ENCODE measurements at regions not wholly inside any gene's neighbourhood (a gene's known extent, or its start where the extent isn't known, plus 50 kb on each side); places are given as distances from the start of the nearest gene placed in this dataset.

DNA sequence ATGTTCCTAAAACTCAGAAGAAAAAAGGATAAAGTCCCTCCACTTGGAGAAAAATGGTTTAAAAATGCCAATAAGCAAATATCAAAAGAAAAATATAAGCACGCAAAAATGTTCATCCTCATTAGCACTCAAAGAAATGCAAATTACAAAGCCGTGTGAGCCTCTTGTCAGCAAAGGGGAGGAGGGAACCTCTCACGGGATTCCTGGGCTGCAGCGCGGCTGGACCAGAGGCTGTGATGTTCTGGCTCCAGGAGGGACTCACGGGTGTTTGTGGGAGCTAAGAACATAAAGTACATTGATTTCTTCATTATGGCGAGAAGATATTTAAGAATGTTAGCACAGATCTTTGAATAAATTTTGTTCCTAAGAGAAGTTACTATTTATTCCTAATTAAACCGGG, 1451.2 kb downstream of the BRD1 start:
- H3K4me3 ChIP-seq (replicated peaks; ENCODE audit: low read depth, low read length): no peak overlapping the region
- TF ChIP-seq, protein P1, sequence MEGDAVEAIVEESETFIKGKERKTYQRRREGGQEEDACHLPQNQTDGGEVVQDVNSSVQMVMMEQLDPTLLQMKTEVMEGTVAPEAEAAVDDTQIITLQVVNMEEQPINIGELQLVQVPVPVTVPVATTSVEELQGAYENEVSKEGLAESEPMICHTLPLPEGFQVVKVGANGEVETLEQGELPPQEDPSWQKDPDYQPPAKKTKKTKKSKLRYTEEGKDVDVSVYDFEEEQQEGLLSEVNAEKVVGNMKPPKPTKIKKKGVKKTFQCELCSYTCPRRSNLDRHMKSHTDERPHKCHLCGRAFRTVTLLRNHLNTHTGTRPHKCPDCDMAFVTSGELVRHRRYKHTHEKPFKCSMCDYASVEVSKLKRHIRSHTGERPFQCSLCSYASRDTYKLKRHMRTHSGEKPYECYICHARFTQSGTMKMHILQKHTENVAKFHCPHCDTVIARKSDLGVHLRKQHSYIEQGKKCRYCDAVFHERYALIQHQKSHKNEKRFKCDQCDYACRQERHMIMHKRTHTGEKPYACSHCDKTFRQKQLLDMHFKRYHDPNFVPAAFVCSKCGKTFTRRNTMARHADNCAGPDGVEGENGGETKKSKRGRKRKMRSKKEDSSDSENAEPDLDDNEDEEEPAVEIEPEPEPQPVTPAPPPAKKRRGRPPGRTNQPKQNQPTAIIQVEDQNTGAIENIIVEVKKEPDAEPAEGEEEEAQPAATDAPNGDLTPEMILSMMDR (IDR thresholded peaks at IDR 0.05; ENCODE audit: low read depth, low read length, missing control alignments): no peak
- no peak for DNase-seq (ENCODE audit: extremely low read depth, low read depth)

DNA sequence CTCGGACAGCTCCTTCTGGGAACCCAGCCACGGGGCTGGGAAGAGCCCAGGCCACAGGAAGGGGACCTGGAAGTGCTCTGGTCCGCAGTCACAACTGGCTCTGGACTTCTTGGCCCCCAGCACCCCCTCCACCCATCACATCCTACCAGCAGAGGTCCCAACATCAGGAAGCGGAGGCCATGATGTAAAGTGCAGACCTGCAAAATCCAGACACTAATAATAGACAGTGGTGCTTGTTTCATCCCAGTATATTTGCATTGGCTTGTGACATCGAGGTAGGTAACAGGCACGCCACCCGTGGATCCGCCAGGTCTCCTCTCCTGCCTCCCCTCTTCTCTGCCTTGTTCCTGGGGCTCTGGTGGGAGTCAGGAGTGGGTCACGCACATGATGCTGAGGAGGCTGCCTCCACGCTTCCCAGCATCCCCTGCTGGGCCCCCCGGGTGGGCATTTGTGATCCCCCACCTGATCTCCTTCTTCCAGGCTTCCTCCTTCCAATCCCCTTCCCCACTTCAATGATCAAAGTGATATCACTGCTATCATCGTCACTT, 1454.0 kb downstream of the BRD1 start:
- TF ChIP-seq, protein P1 (IDR thresholded peaks at IDR 0.05; ENCODE audit: low read depth, low read length, missing control alignments): no peak
- H3K4me3 ChIP-seq (replicated peaks; ENCODE audit: low read depth, low read length): no peak overlapping the region
- DNase-seq (ENCODE audit: extremely low read depth, low read depth): no peak

DNA sequence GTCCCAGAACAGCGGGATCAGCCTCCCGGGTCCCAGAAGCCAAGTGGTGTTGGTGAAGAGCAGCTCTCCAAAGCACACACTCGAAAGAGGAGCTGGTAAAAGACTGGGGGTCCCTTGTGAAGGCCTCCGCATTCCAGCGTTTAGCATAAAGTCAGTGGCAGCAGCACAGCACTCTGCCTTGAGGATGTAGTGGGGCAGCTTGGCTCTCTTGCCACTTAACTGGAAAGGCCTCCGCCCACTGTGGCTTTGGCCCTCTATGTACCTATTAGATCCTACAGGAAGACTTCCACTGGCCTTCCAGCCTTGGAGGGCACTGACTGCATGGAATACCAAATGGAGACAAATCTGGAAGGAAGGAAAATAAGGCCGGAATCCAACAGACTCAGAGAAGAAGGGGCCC, 1455.3 kb downstream of the BRD1 start:
- TF ChIP-seq, protein P1 (IDR thresholded peaks at IDR 0.05; ENCODE audit: low read depth, low read length, missing control alignments): no peak
- no peak for DNase-seq (ENCODE audit: extremely low read depth, low read depth)
- H3K4me3 ChIP-seq (replicated peaks; ENCODE audit: low read depth, low read length): no peak overlapping the region

DNA sequence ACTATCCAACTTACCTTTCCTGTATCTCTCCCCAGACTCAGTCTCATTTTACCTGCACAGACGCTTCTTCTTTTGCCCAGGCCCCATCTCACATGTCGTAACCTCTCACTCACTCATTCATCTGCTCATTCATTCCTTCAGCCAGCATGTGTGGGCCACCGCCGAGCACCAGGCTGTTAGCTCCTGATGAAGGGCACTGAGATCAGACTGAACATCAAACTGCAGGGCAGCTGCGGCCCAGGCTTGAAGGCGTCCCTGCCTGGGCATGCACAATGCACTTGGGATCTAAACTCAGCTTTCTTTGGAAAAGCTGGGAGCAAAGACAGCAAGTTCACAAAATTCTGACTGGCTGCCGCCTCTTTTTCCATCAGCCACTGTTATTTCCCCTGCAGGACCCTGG, 1456.3 kb downstream of the BRD1 start:
- DNase-seq (ENCODE audit: extremely low read depth, low read depth): no peak
- H3K4me3 ChIP-seq (replicated peaks; ENCODE audit: low read depth, low read length): no peak overlapping the region
- TF ChIP-seq, protein P1 (IDR thresholded peaks at IDR 0.05; ENCODE audit: low read depth, low read length, missing control alignments): no peak

DNA sequence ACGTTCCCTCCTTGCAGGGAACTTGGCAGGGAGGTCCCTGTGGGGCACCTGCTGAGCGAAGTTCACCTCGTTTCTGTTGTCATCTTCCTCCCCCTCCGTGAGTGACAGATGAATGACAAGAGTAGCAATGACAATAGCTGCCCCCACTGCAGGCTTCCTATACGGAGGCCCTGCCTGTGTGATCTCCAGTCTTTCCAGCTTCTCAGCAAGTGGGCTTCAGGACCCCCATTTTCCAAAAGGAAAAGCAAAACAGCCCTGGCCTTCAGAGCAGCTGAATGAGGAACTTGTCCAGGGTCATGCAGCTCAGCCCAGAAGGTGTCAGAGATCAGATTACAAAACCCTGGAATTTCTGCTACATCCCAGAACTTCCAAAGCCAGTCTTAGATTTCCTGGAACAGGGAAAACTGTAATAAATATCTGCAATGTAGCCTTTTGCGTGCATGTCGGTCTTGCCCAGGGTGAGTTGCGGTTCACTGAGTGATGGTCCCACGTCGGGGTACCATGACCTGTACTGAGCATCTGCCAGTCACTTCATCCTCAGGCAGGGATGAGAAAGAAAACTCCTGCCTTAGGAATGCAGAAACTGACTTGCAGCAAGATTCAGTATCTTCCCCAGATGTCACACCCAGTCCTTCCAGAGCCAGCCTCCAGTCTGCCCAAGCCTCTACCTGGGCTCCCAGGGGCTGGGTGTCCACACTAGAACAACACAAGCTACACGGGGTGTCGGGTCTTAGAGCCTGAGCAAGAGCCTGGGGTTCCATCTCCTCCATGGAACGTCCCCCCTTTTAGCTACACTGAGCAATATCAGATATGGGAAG, 1457.0 kb downstream of the BRD1 start:
- DNase-seq (ENCODE audit: extremely low read depth, low read depth): no peak
- H3K4me3 ChIP-seq (replicated peaks; ENCODE audit: low read depth, low read length): no peak overlapping the region
- TF ChIP-seq, protein P1 (IDR thresholded peaks at IDR 0.05; ENCODE audit: low read depth, low read length, missing control alignments): no peak

DNA sequence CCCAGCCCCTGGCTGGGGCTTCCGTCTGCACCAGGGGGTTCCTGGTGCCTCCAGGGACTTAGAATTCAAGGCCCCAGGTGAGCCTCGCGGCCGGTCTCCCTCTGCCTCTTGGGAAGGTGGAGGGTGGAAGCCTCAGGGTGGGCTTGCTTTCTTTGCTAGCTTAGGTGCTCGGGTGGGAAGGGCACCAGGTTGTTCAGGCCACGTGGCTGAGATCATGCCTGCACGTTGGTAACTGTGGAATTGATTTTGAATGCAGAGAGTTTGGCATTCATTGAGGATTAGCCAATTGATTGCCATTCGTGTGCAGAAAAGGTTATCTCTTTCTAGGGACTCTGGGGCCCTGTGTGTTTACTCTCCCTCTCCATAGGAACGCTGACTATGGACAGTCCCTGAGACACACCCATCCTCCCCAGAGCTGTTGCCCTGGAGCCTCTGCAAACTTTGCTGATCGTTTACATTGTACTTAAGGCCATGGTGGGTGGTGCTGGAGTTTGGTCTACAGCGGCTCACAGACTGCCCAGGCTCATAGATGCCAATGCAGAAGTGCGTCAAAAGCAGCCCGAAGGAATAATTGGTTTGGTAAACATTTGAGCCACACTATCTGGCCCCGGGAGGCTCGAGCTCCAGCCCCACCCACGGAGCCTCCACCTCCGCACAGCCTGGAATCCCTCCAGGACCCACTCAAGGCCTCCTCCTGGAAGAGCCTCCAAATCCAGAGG, 1457.7 kb downstream of the BRD1 start:
- no peak for DNase-seq (ENCODE audit: extremely low read depth, low read depth)
- H3K4me3 ChIP-seq (replicated peaks; ENCODE audit: low read depth, low read length): no peak overlapping the region
- TF ChIP-seq, protein P1 (IDR thresholded peaks at IDR 0.05; ENCODE audit: low read depth, low read length, missing control alignments): no peak
